H9 (cell line): ENCODE measurements at regions not wholly inside any gene's neighbourhood (a gene's known extent, or its start where the extent isn't known, plus 50 kb on each side); places are given as distances from the start of the nearest gene placed in this dataset.

Source experiments
- DNase-seq: peaks from one replicate; pipeline ENCODE4 v3.0.0-alpha.2; 2017
- H2AFZ ChIP-seq: one replicate; pipeline ENCODE4 v1.6.1; 2013; ENCODE audit warnings: mild to moderate bottlenecking, low read length, control low read depth, moderate library complexity
- H2AK5ac ChIP-seq: 2 replicates; pipeline ENCODE4 v1.6.1; 2013; ENCODE audit warnings: low read length, control low read depth, mixed read lengths; ENCODE audit not compliant: insufficient read length
- H2BK120ac ChIP-seq: one replicate; pipeline ENCODE4 v1.6.1; 2013; ENCODE audit warnings: low read depth, mild to moderate bottlenecking, low read length, control low read depth, inconsistent platforms; ENCODE audit not compliant: poor library complexity, severe bottlenecking
- H2BK12ac ChIP-seq: 2 replicates; pipeline ENCODE4 v1.6.1; 2013; ENCODE audit warnings: low read length, control low read depth, mixed read lengths, low read depth; ENCODE audit not compliant: insufficient read length
- H2BK15ac ChIP-seq: 2 replicates; pipeline ENCODE4 v1.6.1; 2013; ENCODE audit warnings: low read depth, low read length, control low read depth
- H2BK20ac ChIP-seq: one replicate; pipeline ENCODE4 v1.6.1; 2013; ENCODE audit warnings: low read depth, mild to moderate bottlenecking, low read length, control low read depth, inconsistent platforms; ENCODE audit not compliant: poor library complexity, severe bottlenecking
- H2BK5ac ChIP-seq: 2 replicates; pipeline ENCODE4 v1.6.1; 2013; ENCODE audit warnings: low read length, control low read depth, mixed read lengths; ENCODE audit not compliant: insufficient read length
- H3K14ac ChIP-seq: 2 replicates; pipeline ENCODE4 v1.6.1; 2013; ENCODE audit warnings: low read length, control low read depth; ENCODE audit not compliant: insufficient read depth
- H3K18ac ChIP-seq: 2 replicates; pipeline ENCODE4 v1.6.1; 2013; ENCODE audit warnings: low read depth, mild to moderate bottlenecking, mixed read lengths, low read length, control low read depth; ENCODE audit not compliant: insufficient read length
- H3K23ac ChIP-seq: 2 replicates; pipeline ENCODE4 v1.6.1; 2013; ENCODE audit warnings: low read length, control low read depth, mixed read lengths, low read depth; ENCODE audit not compliant: insufficient read length
- H3K23me2 ChIP-seq: 2 replicates; pipeline ENCODE4 v1.6.1; 2013; ENCODE audit warnings: low read depth, mild to moderate bottlenecking, mixed read lengths, low read length, control low read depth; ENCODE audit not compliant: insufficient read length, poor library complexity, severe bottlenecking
- H3K27ac ChIP-seq: 2 replicates; pipeline ENCODE4 v1.5.1; 2013; ENCODE audit warnings: low read length, control low read depth, mixed read lengths, low read depth; ENCODE audit not compliant: insufficient read length
- H3K27me3 ChIP-seq: 2 replicates; pipeline ENCODE4 v1.6.1; 2013; ENCODE audit warnings: low read length, control low read depth, inconsistent platforms; ENCODE audit not compliant: insufficient read depth
- H3K4ac ChIP-seq: 2 replicates; pipeline ENCODE4 v1.6.1; 2013; ENCODE audit warnings: low read depth, mild to moderate bottlenecking, control low read depth, inconsistent platforms, low read length, moderate library complexity
- H3K4me1 ChIP-seq: 2 replicates; pipeline ENCODE4 v1.6.1; 2013; ENCODE audit warnings: low read length, control low read depth, inconsistent platforms; ENCODE audit not compliant: insufficient read depth
- H3K4me2 ChIP-seq: 2 replicates; pipeline ENCODE4 v1.6.1; 2013; ENCODE audit warnings: low read length, control low read depth, mixed read lengths; ENCODE audit not compliant: insufficient read length, insufficient read depth
- H3K56ac ChIP-seq: 2 replicates; pipeline ENCODE4 v1.6.1; 2013; ENCODE audit warnings: low read depth, mild to moderate bottlenecking, mixed read lengths, low read length, control low read depth; ENCODE audit not compliant: insufficient read length
- H3K79me1 ChIP-seq: 2 replicates; pipeline ENCODE4 v1.6.1; 2013; ENCODE audit warnings: low read depth, mild to moderate bottlenecking, moderate library complexity, low read length, control low read depth, inconsistent platforms; ENCODE audit not compliant: insufficient read depth, poor library complexity, severe bottlenecking
- H3K79me2 ChIP-seq: 2 replicates; pipeline ENCODE4 v1.6.1; 2013; ENCODE audit warnings: low read length, control low read depth, inconsistent platforms; ENCODE audit not compliant: insufficient read depth
- H3K9ac ChIP-seq: 2 replicates; pipeline ENCODE4 v1.6.1; 2013; ENCODE audit warnings: low read length, control low read depth, mixed read lengths; ENCODE audit not compliant: insufficient read length; ENCODE audit errors: extremely low read depth
- H3K9me3 ChIP-seq: one replicate; pipeline ENCODE4 v1.6.1; 2013; ENCODE audit warnings: low read depth, low read length, inconsistent platforms; ENCODE audit not compliant: control insufficient read depth
- H3T11ph ChIP-seq: one replicate; pipeline ENCODE4 v1.6.1; 2013; ENCODE audit warnings: mild to moderate bottlenecking, low read length, control low read depth, inconsistent platforms
- H4K20me1 ChIP-seq: one replicate; pipeline ENCODE4 v1.6.1; 2013; ENCODE audit not compliant: control insufficient read depth, insufficient read length, insufficient read depth
- H4K5ac ChIP-seq: 2 replicates; pipeline ENCODE4 v1.6.1; 2013; ENCODE audit warnings: low read depth, mild to moderate bottlenecking, mixed read lengths, low read length, control low read depth; ENCODE audit not compliant: insufficient read length
- H4K8ac ChIP-seq: replicated peaks from 2 replicates; pipeline ENCODE4 v1.6.1; 2013; ENCODE audit warnings: low read length, control low read depth, mixed read lengths, low read depth; ENCODE audit not compliant: insufficient read length
- H4K91ac ChIP-seq: 2 replicates; pipeline ENCODE4 v1.6.1; 2013; ENCODE audit warnings: low read depth, mild to moderate bottlenecking, moderate library complexity, mixed read lengths, low read length, control low read depth; ENCODE audit not compliant: insufficient read length
- H3K27ac Mint-ChIP-seq, 3 experiments: 2 replicates in 2 of 3; 3 replicates in 1 of 3; pipeline ENCODE4 v1.8.0; 2020 to 2021; ENCODE audit warnings: mixed read lengths in 3 of 3, mild to moderate bottlenecking in 1 of 3, moderate library complexity in 1 of 3
- H3K27me3 Mint-ChIP-seq: 2 replicates; pipeline ENCODE4 v1.8.0; 2021; ENCODE audit warnings: low read depth, mild to moderate bottlenecking, moderate library complexity, mixed read lengths
- H3K36me3 Mint-ChIP-seq, 3 experiments: 2 replicates in 2 of 3; 3 replicates in 1 of 3; pipeline ENCODE4 v1.8.0; 2020 to 2021; ENCODE audit warnings: low read depth in 3 of 3, mixed read lengths in 3 of 3; ENCODE audit not compliant: insufficient read depth in 1 of 3
- H3K4me1 Mint-ChIP-seq, 2 experiments: 2 replicates each; pipeline ENCODE4 v1.8.0; 2020; ENCODE audit warnings: mixed read lengths in 2 of 2
- H3K4me3 Mint-ChIP-seq, 2 experiments: 2 replicates in 1 of 2; 3 replicates in 1 of 2; pipeline ENCODE4 v1.8.0; 2020 to 2021; ENCODE audit warnings: mild to moderate bottlenecking in 2 of 2, mixed read lengths in 2 of 2, moderate library complexity in 1 of 2
- H3K9me3 Mint-ChIP-seq, 2 experiments: 2 replicates in 1 of 2; 3 replicates in 1 of 2; pipeline ENCODE4 v1.8.0; 2020; ENCODE audit warnings: mild to moderate bottlenecking in 2 of 2, mixed read lengths in 2 of 2, moderate library complexity in 1 of 2
- CTCF ChIP-seq: fragments of 200-600 bp; sonication (generic); conservative IDR thresholded peaks from 3 replicates; pipeline ENCODE4 v1.8.0; 2021; ENCODE audit warnings: antibody characterized with exemption, mild to moderate bottlenecking
- WGBS: extraction: QIAGEN DNeasy Blood & Tissue Kit; methylation state at CpG from one replicate; pipeline ENCODE4 v1.1.7; 2013; ENCODE audit warnings: missing lambda C conversion rate, low lambda C conversion rate, mixed read lengths; ENCODE audit not compliant: insufficient read length; ENCODE audit errors: extremely low coverage; 5-methylcytosine and 5-hydroxymethylcytosine counted together

- Histone ChIP-seq H3K56ac (no peak overlapping the region), H3K4me2 (no peak overlapping the region), H3K4me1 (no peaks in the 10 kb centered on the region), H3K79me2 (no peaks in the 10 kb centered on the region), H3K9ac (no peak overlapping the region), H4K8ac (no peak overlapping the region), H3K27ac (no peak overlapping the region), H3K4ac (no peak overlapping the region), H3K23me2 (no peaks in the 10 kb centered on the region), H2BK5ac (no peak overlapping the region), H2BK120ac (no peak overlapping the region), H3T11ph (no peak overlapping the region), H2AFZ (no peak overlapping the region), H3K9me3 (no peaks in the 10 kb centered on the region), H3K14ac (no peak overlapping the region), H3K27me3 (no peaks in the 10 kb centered on the region), H3K79me1 (no peaks in the 10 kb centered on the region), H2AK5ac (no peak overlapping the region), H4K5ac (no peak overlapping the region), H3K18ac (no peak overlapping the region), H2BK20ac (no peak overlapping the region), H4K91ac (no peak overlapping the region), H4K20me1 (no peaks in the 10 kb centered on the region), H2BK12ac (no peak overlapping the region), H2BK15ac (no peak overlapping the region), H3K23ac (no peak overlapping the region)
- Mint-ChIP-seq H3K4me1 (no peaks in the 10 kb centered on the region), H3K27me3 (no peaks in the 10 kb centered on the region), H3K9me3 (no peaks in the 10 kb centered on the region), H3K27ac (no peak overlapping the region), H3K4me3 (no peak overlapping the region), H3K36me3 (no peaks in the 10 kb centered on the region)
- no CpG with 5 or more reads among the region's 4 CpGs for WGBS
- no peak for TF ChIP-seq CTCF
- DNase-seq, result no peak
Observed at GRCh38 chr6:113739041-113739655, 118.0 kb upstream of the MARCKS start.
